IPS-NIHi7 (cell line): ENCODE measurements at regions not wholly inside any gene's neighbourhood (a gene's known extent, or its start where the extent isn't known, plus 50 kb on each side); places are given as distances from the start of the nearest gene placed in this dataset.

Experiments used
- DNase-seq: peaks from one replicate; pipeline ENCODE4 v3.0.0; 2012; ENCODE audit warnings: mixed read lengths; ENCODE audit errors: extremely low spot score

GRCh38 chr18:55048892-55049291 lies 89.6 kb upstream of the CCDC68 start:
- no peak for DNase-seq

GRCh38 chr18:55047546-55047945 lies 88.3 kb upstream of the CCDC68 start:
- no peak for DNase-seq

- no peak for DNase-seq
Measured at GRCh38 chr18:55041366-55041765, 82.1 kb upstream of the CCDC68 start.

- no peak for DNase-seq
Measured at GRCh38 chr18:55038162-55038561, 78.9 kb upstream of the CCDC68 start.

- DNase-seq: no peak
Measured at GRCh38 chr18:55034742-55035141, 75.5 kb upstream of the CCDC68 start.

- DNase-seq: no peak
Measured at GRCh38 chr18:55031979-55032378, 72.7 kb upstream of the CCDC68 start.

GRCh38 chr18:55031576-55031975 lies 72.3 kb upstream of the CCDC68 start:
- no peak for DNase-seq

- no peak for DNase-seq
Measured at GRCh38 chr18:55031164-55031563, 71.9 kb upstream of the CCDC68 start.

- DNase-seq: no peak
Measured at GRCh38 chr18:55024564-55024963, 65.3 kb upstream of the CCDC68 start.

GRCh38 chr18:55018602-55019001 lies 59.3 kb upstream of the CCDC68 start:
- no peak for DNase-seq

GRCh38 chr18:55014095-55014494 lies 54.8 kb upstream of the CCDC68 start:
- no peak for DNase-seq

GRCh38 chr18:55013685-55014084 lies 54.4 kb upstream of the CCDC68 start:
- DNase-seq: no peak

GRCh38 chr18:55013086-55013485 lies 53.8 kb upstream of the CCDC68 start:
- no peak for DNase-seq

- DNase-seq: peak; percentile 20
Measured at GRCh38 chr18:55012008-55012407, 52.7 kb upstream of the CCDC68 start.
